ENCODE measurements at regions not wholly inside any gene's neighbourhood (a gene's known extent, or its start where the extent isn't known, plus 50 kb on each side); places are given as distances from the start of the nearest gene placed in this dataset.

DNA sequence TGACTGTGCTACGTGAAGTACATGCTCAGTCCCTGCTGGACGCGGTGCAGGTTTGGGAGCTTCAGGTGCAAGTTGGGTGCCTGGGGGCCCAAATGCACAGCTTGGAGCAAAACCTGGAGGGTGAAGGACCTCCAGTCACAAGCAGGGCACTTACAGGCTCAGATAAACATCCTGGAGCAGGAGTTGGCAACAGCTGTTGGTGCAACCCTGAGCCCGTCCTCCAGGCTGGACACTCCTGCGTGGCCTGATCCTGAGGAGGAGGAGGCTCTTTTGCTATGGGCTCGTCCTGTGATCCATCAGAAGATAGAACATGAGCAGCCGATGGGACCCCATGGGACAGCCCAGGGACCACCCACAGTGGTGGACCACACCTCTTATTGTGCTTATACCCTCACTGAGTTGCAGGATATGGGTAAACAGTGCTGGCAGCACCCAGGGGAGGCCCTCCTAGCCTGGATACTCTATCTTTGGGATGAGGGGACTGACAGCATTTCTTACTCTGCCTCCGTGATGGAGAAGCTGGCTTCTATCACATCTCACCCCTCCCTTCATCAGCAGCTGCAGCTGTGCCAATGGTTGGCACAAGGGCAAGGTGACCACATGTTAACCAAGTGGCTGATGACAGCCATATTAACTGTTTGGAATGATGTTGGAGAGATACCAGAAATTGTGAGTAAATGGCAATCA lies 301.6 kb downstream of the ZPLD1 start:
- Mint-ChIP-seq H3K4me1 (no peaks in the 10 kb centered on the region), H3K9me3 (no peaks in the 10 kb centered on the region), H3K4me3 (no peak overlapping the region), H3K27me3 (no peaks in the 10 kb centered on the region), H3K36me3 (no peaks in the 10 kb centered on the region), H3K27ac (no peak overlapping the region)
- CTCF ChIA-PET = no interaction called here
- DNase-seq = no peak

GRCh38 chr3:102736975-102737304 lies 302.1 kb downstream of the ZPLD1 start:
- CTCF ChIA-PET = no interaction called here
- DNase-seq = no peak
- Mint-ChIP-seq H3K9me3 (no peaks in the 10 kb centered on the region), H3K4me3 (no peak overlapping the region), H3K27me3 (no peaks in the 10 kb centered on the region), H3K36me3 (no peaks in the 10 kb centered on the region), H3K27ac (no peak overlapping the region), H3K4me1 (no peaks in the 10 kb centered on the region)

- DNase-seq = no peak
- Mint-ChIP-seq H3K4me3 (no peak overlapping the region), H3K4me1 (no peaks in the 10 kb centered on the region), H3K9me3 (no peaks in the 10 kb centered on the region), H3K27me3 (no peaks in the 10 kb centered on the region), H3K36me3 (no peaks in the 10 kb centered on the region), H3K27ac (no peak overlapping the region)
- CTCF ChIA-PET = no interaction called here
Measured at GRCh38 chr3:102737353-102737752, 302.5 kb downstream of the ZPLD1 start.

- CTCF ChIA-PET = interaction anchor here (3.8 kb wide), 1 partner anchor 67 kb away, joined by 12 read pairs; no protein-coding TSS in a partner anchor
- Mint-ChIP-seq H3K4me1 (no peaks in the 10 kb centered on the region), H3K4me3 (no peak overlapping the region), H3K27me3 (peaks cover 5% of the 10 kb centered on the region), H3K9me3 (no peaks in the 10 kb centered on the region), H3K36me3 (no peaks in the 10 kb centered on the region), H3K27ac (no peak overlapping the region)
- DNase-seq = no peak
Measured at GRCh38 chr3:102741105-102741504, 306.3 kb downstream of the ZPLD1 start.

DNA sequence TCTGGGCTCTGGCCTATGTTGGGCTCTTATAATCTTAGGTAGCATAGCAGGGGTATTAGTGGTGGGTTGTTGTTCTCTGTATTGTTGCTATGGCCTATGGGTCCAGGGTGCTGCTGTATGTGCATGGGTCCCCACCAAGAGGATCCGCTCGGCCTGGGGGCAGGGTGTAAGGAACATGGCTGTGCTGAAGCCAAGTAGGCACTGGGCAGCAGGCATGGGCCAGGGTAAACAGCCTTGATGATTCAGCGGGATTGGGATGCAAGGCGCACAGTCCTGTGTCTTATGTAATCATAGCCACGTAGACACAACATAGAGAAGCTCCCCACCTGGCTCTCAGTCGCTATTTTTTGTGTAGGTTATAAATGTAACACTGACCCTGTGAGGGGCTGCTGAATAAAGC lies 306.9 kb downstream of the ZPLD1 start:
- no peaks in the 10 kb centered on the region for H3K9me3 Mint-ChIP-seq
- H3K4me3 Mint-ChIP-seq = no peak overlapping the region
- no peaks in the 10 kb centered on the region for H3K4me1 Mint-ChIP-seq
- peaks cover 5% of the 10 kb centered on the region for H3K27me3 Mint-ChIP-seq
- H3K27ac Mint-ChIP-seq = no peak overlapping the region
- CTCF ChIA-PET = interaction anchor here (3.8 kb wide), 1 partner anchor 67 kb away, joined by 12 read pairs; no protein-coding TSS in a partner anchor
- no peak for DNase-seq
- H3K36me3 Mint-ChIP-seq = no peaks in the 10 kb centered on the region

GRCh38 chr3:102745881-102746280 lies 311.1 kb downstream of the ZPLD1 start:
- Mint-ChIP-seq H3K9me3 (no peaks in the 10 kb centered on the region), H3K36me3 (no peaks in the 10 kb centered on the region), H3K27me3 (peaks cover 9% of the 10 kb centered on the region), H3K4me3 (no peak overlapping the region), H3K27ac (no peak overlapping the region), H3K4me1 (no peaks in the 10 kb centered on the region)
- CTCF ChIA-PET = no interaction called here
- no peak for DNase-seq

DNA sequence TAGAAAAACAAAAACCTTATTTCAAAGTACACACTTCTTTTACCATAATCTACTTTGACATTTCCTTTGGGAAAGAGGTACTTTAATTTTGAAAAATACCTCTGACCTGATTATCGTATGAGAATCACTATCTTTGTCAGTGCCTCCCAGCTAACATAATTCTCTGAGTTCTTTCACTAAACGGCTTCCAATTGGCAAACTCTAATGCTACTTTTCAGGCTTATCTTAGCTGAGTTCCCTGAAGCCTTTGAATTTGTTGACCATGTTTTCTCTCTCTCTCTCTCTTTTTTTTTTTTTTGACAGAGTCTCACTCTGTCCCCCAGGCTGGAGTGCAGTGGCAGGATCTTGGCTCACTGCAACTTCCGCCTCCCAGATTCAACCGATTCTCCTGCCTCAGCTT lies 312.8 kb downstream of the ZPLD1 start:
- Mint-ChIP-seq H3K9me3 (no peaks in the 10 kb centered on the region), H3K27ac (no peak overlapping the region)
- no peak for DNase-seq

GRCh38 chr3:102748646-102749045 lies 313.8 kb downstream of the ZPLD1 start:
- DNase-seq = no peak
- no peak overlapping the region for H3K27ac Mint-ChIP-seq

More for the DNA sequence above, 312.8 kb downstream of the ZPLD1 start:
- CTCF ChIA-PET = interaction anchor here (0.7 kb wide), 1 partner anchor 77 kb away, joined by 3 read pairs; no protein-coding TSS in a partner anchor
- peaks cover 9% of the 10 kb centered on the region for H3K27me3 Mint-ChIP-seq
- H3K36me3 Mint-ChIP-seq = no peaks in the 10 kb centered on the region
- no peaks in the 10 kb centered on the region for H3K4me1 Mint-ChIP-seq
- no peak overlapping the region for H3K4me3 Mint-ChIP-seq

GRCh38 chr3:102750322-102750721 lies 315.5 kb downstream of the ZPLD1 start:
- no peak for DNase-seq
- no peaks in the 10 kb centered on the region for H3K36me3 Mint-ChIP-seq
- CTCF ChIA-PET = no interaction called here
- H3K4me1 Mint-ChIP-seq = no peaks in the 10 kb centered on the region
- H3K27ac Mint-ChIP-seq = no peak overlapping the region
- H3K9me3 Mint-ChIP-seq = no peaks in the 10 kb centered on the region
- H3K4me3 Mint-ChIP-seq = no peak overlapping the region
- H3K27me3 Mint-ChIP-seq = peaks cover 4% of the 10 kb centered on the region

More at GRCh38 chr3:102748646-102749045, 313.8 kb downstream of the ZPLD1 start:
- Mint-ChIP-seq H3K4me1 (no peaks in the 10 kb centered on the region), H3K9me3 (no peaks in the 10 kb centered on the region), H3K4me3 (no peak overlapping the region), H3K27me3 (peaks cover 4% of the 10 kb centered on the region), H3K36me3 (no peaks in the 10 kb centered on the region)
- CTCF ChIA-PET = no interaction called here

- Mint-ChIP-seq H3K9me3 (no peaks in the 10 kb centered on the region), H3K27ac (no peak overlapping the region), H3K4me1 (no peaks in the 10 kb centered on the region), H3K27me3 (no peaks in the 10 kb centered on the region), H3K36me3 (no peaks in the 10 kb centered on the region), H3K4me3 (no peak overlapping the region)
- DNase-seq = no peak
- CTCF ChIA-PET = no interaction called here
Measured at GRCh38 chr3:102753901-102754300, 319.1 kb downstream of the ZPLD1 start.

DNA sequence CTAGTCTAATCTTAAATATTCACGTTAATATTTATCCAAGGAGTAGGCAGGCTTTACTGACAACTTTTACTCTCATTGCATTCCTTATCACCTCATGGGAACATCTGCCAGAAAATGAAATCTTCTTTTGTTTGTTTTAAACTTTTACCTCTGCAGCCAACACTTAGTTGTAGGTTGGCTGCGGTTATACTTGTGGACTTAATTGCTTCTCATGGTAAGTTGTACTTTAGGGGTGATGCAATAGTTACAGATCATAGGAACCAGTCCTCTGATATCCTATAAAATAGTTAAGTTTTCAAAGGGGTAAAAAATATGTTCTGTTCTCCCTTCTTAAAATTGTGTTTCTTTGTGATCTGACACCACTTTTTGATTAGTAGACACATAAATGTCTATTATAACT lies 321.9 kb downstream of the ZPLD1 start:
- no peaks in the 10 kb centered on the region for H3K36me3 Mint-ChIP-seq
- H3K4me3 Mint-ChIP-seq = no peak overlapping the region
- H3K4me1 Mint-ChIP-seq = no peaks in the 10 kb centered on the region
- DNase-seq = no peak
- no peak overlapping the region for H3K27ac Mint-ChIP-seq
- CTCF ChIA-PET = no interaction called here
- no peaks in the 10 kb centered on the region for H3K27me3 Mint-ChIP-seq
- H3K9me3 Mint-ChIP-seq = no peaks in the 10 kb centered on the region

GRCh38 chr3:102757950-102758349 lies 323.1 kb downstream of the ZPLD1 start:
- H3K27me3 Mint-ChIP-seq = no peaks in the 10 kb centered on the region
- no peaks in the 10 kb centered on the region for H3K9me3 Mint-ChIP-seq
- H3K36me3 Mint-ChIP-seq = no peaks in the 10 kb centered on the region
- DNase-seq = no peak
- H3K4me3 Mint-ChIP-seq = no peak overlapping the region
- H3K4me1 Mint-ChIP-seq = no peaks in the 10 kb centered on the region
- CTCF ChIA-PET = no interaction called here
- H3K27ac Mint-ChIP-seq = no peak overlapping the region

- no peaks in the 10 kb centered on the region for H3K36me3 Mint-ChIP-seq
- DNase-seq = no peak
- no peak overlapping the region for H3K4me3 Mint-ChIP-seq
- no peaks in the 10 kb centered on the region for H3K9me3 Mint-ChIP-seq
- CTCF ChIA-PET = interaction anchor here (0.8 kb wide), 1 partner anchor 107 kb away, joined by 3 read pairs; no protein-coding TSS in a partner anchor
- H3K27ac Mint-ChIP-seq = no peak overlapping the region
- no peaks in the 10 kb centered on the region for H3K4me1 Mint-ChIP-seq
- no peaks in the 10 kb centered on the region for H3K27me3 Mint-ChIP-seq
Measured at GRCh38 chr3:102761766-102762165, 327.0 kb downstream of the ZPLD1 start.

DNA sequence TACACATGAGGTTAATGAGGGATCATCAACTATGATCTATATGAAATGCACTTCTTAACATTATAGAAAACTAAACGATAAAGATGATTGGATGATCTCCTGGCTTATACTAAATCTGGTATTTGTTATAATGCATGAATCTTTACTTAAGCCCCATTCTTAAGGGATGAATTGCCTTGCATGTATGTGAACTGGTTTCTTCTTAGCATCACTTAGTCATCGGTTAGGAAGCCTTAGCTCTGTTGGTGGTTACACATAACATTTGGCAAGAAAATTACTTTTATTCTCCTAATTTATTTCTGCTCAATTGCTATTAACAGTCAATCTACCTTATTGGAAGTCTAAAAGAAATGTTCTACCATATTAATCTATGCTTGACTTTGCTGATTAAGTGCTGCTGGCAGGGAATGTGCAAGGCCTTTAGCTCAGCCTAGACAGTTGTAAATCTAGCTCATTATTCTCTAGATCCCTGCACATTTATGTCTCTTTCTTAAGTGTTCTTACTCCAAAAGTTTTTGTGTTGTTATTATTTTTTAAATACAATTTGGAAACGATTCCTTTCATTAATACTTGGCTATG lies 356.0 kb downstream of the ZPLD1 start:
- H3K27ac Mint-ChIP-seq = no peak overlapping the region
- H3K36me3 Mint-ChIP-seq = no peaks in the 10 kb centered on the region
- DNase-seq = no peak
- no peaks in the 10 kb centered on the region for H3K27me3 Mint-ChIP-seq
- no peaks in the 10 kb centered on the region for H3K9me3 Mint-ChIP-seq
- no peak overlapping the region for H3K4me3 Mint-ChIP-seq
- no peaks in the 10 kb centered on the region for H3K4me1 Mint-ChIP-seq
- CTCF ChIA-PET = no interaction called here

Measured in activated naive CD4-positive, alpha-beta T cell treated with anti-CD3 and anti-CD28 coated beads, Interleukin-2, amount 10 ng/mL, durations not matched to agents 7 days and 5 days (primary cell).